Epithelial cell of esophagus (primary cell): ENCODE measurements at regions not wholly inside any gene's neighbourhood (a gene's known extent, or its start where the extent isn't known, plus 50 kb on each side); places are given as distances from the start of the nearest gene placed in this dataset.

Source experiments
- DNase-seq: peaks from one replicate; pipeline ENCODE4 v3.0.0; 2010; ENCODE audit warnings: low read depth
- H3K4me3 ChIP-seq: 2 replicates; pipeline ENCODE4 v1.5.1; 2011; ENCODE audit warnings: mild to moderate bottlenecking, low read length, control low read depth
- CTCF ChIP-seq: IDR thresholded peaks from 2 replicates; pipeline ENCODE4 v1.5.1; 2011; ENCODE audit warnings: low read depth, mild to moderate bottlenecking, low read length, control low read depth, inconsistent platforms; ENCODE audit not compliant: insufficient read depth; ENCODE audit errors: missing control alignments

DNA sequence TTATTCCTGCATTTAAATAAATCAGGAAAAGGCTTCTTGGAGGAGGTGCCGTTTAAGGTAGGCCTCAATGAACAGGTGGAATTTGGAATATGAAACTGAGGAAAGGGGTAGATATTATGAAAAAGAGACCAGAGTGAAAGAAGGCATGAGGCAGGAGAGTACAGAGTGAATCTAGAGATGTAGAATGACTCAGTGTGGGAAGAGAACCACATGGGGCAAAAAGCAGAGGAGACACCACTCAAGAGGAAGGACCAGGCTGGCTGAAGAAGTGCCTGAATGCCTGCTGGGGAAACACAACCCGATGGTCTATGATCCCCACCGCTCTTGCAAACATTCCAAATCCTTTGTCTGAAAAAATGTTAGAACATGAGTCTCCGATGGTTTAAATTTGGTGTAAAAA, 1134.1 kb downstream of the VRK1 start:
- no peak for TF ChIP-seq CTCF
- no peak overlapping the region for H3K4me3 ChIP-seq
- no peak for DNase-seq

DNA sequence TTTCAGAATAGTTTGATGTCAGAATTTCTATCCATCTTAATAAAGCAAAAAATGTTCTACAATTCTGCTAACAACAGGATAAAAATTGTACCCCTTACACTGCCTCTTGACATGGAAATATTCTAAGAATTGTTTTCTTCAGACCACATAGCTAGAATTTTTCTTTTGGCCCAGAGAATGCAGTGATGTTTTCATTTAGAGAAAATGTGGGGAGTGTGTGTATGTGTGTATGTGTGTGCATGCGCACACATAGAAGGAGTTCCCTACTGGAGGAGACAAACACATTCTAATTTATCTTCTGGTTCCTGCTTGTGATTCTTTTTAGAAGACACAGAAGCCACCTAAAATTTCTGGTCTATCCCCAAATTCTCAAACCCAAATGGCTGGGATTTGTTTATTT, 1145.7 kb downstream of the VRK1 start:
- DNase-seq, result no peak
- TF ChIP-seq CTCF, result no peak
- H3K4me3 ChIP-seq, result no peak overlapping the region

- TF ChIP-seq CTCF, result no peak
- no peak overlapping the region for H3K4me3 ChIP-seq
- DNase-seq, result no peak
Observed at GRCh38 chr14:97943619-97944018, 1146.4 kb downstream of the VRK1 start.

DNA sequence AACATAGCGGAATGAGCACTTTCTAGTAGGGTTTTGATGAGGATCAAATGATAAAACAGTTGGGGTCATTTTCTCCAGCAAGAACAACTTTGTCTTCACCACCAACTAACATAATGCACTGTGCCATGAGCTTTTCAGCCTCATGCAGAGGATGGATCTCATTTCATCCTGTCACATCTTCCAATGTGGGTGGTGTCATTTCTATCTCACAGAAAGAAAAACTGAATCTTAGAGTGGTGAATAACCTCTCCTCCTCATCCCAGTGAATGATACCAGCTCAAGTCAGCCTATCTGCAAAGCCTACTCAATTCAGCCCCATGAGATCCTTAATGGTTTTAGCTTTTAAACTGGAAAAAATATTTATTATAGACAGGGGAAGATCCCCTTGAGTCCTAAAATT, 1147.2 kb downstream of the VRK1 start:
- no peak for TF ChIP-seq CTCF
- no peak overlapping the region for H3K4me3 ChIP-seq
- DNase-seq, result no peak

GRCh38 chr14:97945631-97946030, 1148.4 kb downstream of the VRK1 start:
- TF ChIP-seq CTCF, result no peak
- H3K4me3 ChIP-seq, result no peak overlapping the region
- DNase-seq, result no peak

DNA sequence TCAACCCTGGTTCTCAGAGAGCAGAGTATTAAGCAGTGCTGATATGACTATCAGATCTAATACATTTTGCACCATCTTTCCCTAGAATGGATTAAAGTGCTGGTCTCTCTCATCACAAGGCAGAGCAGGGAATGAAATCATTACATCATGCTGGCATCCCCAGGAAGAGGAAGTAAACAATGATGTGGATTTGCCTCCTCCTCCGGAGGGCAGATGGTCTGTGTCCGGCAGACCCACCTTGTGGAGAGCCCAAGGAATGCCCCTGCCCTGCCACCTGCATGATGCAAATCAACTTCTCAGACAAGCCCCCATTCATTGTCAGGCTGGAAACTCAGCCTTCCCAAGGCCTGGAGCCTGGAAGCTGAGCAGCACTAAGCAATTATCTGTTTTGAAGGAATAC, 1149.1 kb downstream of the VRK1 start:
- no peak overlapping the region for H3K4me3 ChIP-seq
- no peak for TF ChIP-seq CTCF
- no peak for DNase-seq

- no peak for DNase-seq
- H3K4me3 ChIP-seq, result no peak overlapping the region
- no peak for TF ChIP-seq CTCF
Observed at GRCh38 chr14:97946641-97947040, 1149.5 kb downstream of the VRK1 start.
